Colonic mucosa (tissue), 4 donors: ENCODE measurements at regions not wholly inside any gene's neighbourhood (a gene's known extent, or its start where the extent isn't known, plus 50 kb on each side); places are given as distances from the start of the nearest gene placed in this dataset.

ENCODE experiments used
- DNase-seq: peaks from one replicate; pipeline ENCODE4 v3.0.0-alpha.2; 2020
- H3K27ac ChIP-seq: fragments of 200-600 bp; one replicate; pipeline ENCODE4 v1.8.0; 2021
- H3K27me3 ChIP-seq: fragments of 200-600 bp; one replicate; pipeline ENCODE4 v1.8.0; 2021
- H3K36me3 ChIP-seq: fragments of 200-600 bp; one replicate; pipeline ENCODE4 v1.8.0; 2021
- H3K4me1 ChIP-seq: fragments of 200-600 bp; one replicate; pipeline ENCODE4 v1.8.0; 2021; ENCODE audit warnings: mild to moderate bottlenecking
- H3K4me3 ChIP-seq: fragments of 200-600 bp; one replicate; pipeline ENCODE4 v1.8.0; 2021
- H3K9ac ChIP-seq, 2 donors: one replicate each; pipeline ENCODE4 v1.7.0; 2013; ENCODE audit warnings: control low read depth in 2 of 2, low read depth in 2 of 2, low read length in 2 of 2
- H3K9me3 ChIP-seq: fragments of 200-600 bp; one replicate; pipeline ENCODE4 v1.8.0; 2021
- intact Hi-C: fragments of 100-400 bp; cut with DNase I; formaldehyde crosslinking; loops from one replicate; pipeline ENCODE4 v1.14.1; 2022
- TF ChIP-seq, protein P1 (sequence below): fragments of 200-600 bp; IDR thresholded peaks from one replicate; pipeline ENCODE4 v1.8.0; 2022; ENCODE audit warnings: antibody characterized with exemption, mild to moderate bottlenecking
- donor health status: healthy.
- donor health status: DM: no; HTN: no; CAD: no.
- donor health status: DM: no; HTN: no; CAD: no.

DNA sequence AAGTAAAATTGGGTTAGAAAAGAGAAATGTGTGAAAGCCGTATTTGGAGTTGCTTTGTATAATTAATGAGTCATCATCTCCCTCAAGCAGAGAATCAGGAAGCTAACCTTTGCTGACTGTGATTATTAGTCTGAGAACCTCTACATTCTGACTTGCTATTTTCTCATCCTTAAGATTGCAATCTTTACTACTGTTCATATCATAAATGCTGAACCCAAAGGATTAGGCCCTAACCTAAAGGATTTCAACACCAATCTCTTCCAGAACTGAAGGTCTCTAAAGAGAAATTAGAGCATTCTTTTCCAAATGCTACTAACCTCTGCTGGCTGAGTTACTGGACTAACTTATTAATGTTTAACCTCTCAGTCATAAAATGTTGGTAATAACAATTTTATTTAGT is 538.1 kb upstream of the MEF2C start:
- no peak for DNase-seq
- H3K36me3 ChIP-seq: no peaks in the 10 kb centered on the region
- TF ChIP-seq, protein P1, sequence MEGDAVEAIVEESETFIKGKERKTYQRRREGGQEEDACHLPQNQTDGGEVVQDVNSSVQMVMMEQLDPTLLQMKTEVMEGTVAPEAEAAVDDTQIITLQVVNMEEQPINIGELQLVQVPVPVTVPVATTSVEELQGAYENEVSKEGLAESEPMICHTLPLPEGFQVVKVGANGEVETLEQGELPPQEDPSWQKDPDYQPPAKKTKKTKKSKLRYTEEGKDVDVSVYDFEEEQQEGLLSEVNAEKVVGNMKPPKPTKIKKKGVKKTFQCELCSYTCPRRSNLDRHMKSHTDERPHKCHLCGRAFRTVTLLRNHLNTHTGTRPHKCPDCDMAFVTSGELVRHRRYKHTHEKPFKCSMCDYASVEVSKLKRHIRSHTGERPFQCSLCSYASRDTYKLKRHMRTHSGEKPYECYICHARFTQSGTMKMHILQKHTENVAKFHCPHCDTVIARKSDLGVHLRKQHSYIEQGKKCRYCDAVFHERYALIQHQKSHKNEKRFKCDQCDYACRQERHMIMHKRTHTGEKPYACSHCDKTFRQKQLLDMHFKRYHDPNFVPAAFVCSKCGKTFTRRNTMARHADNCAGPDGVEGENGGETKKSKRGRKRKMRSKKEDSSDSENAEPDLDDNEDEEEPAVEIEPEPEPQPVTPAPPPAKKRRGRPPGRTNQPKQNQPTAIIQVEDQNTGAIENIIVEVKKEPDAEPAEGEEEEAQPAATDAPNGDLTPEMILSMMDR: no peak
- H3K9ac ChIP-seq: no peak overlapping the region
- intact Hi-C loops: no loop called here
- H3K4me1 ChIP-seq: no peaks in the 10 kb centered on the region
- no peaks in the 10 kb centered on the region for H3K9me3 ChIP-seq
- no peaks in the 10 kb centered on the region for H3K27me3 ChIP-seq
- no peak overlapping the region for H3K4me3 ChIP-seq
- H3K27ac ChIP-seq: no peak overlapping the region

DNA sequence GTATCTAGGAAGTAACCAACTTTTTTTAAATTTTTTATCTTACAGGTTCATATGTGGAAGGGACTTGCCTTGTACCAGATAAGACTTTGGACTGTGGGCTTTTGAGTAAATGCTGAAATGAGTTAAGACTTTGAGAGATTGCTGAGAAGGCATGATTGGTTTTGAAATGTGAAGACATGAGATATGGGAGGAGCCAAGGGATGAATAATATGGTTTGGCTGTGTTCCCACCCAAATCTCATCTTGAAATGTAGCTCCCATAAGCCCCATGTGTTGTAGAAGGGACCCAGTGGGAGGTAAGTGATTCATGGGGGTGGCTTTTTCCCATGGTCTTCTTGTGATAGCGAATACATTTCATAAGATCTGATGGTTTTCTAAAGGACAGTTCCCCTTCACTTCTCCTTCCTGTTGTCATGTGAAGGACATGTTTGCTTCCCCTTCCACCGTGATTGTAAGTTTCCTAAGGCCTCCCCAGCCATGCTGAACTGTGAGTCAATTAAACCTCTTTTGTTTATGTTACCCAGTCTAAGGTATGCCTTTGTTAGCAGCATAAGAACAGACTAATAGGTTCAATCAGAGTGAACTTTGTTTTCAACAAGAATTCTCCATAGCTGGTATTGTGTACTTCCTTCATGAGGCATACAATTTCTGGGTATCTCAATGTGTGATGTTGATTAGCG is 535.6 kb upstream of the MEF2C start:
- Histone ChIP-seq H3K9me3 (no peaks in the 10 kb centered on the region), H3K4me3 (no peak overlapping the region), H3K36me3 (no peaks in the 10 kb centered on the region), H3K4me1 (no peaks in the 10 kb centered on the region), H3K9ac (no peak overlapping the region), H3K27ac (no peak overlapping the region), H3K27me3 (no peaks in the 10 kb centered on the region)
- DNase-seq: no peak
- TF ChIP-seq, protein P1: no peak
- intact Hi-C loops: no loop called here

DNA sequence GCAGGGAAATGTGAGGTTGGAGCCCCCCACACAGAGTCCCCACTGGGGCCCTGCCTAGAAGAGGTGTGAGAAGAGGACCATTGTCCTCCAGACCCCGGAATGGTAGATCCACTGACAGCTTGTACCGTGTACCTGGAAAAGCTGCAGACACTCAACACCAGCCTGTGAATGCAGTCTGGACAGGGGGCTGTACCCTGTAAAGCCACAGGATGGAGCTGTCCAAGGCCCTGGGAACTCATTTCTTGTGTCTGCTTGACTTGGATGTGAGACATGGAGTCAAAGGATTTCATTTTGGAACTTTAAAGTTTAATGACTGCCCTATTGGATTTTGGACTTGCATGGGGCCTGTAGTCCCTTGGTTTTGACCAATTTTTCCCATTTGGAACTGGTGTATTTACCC is 535.0 kb upstream of the MEF2C start:
- Histone ChIP-seq H3K27ac (no peak overlapping the region), H3K4me3 (no peak overlapping the region), H3K9me3 (no peaks in the 10 kb centered on the region), H3K36me3 (no peaks in the 10 kb centered on the region), H3K27me3 (no peaks in the 10 kb centered on the region), H3K4me1 (no peaks in the 10 kb centered on the region), H3K9ac (no peak overlapping the region)
- TF ChIP-seq, protein P1: no peak
- intact Hi-C loops: no loop called here
- no peak for DNase-seq

DNA sequence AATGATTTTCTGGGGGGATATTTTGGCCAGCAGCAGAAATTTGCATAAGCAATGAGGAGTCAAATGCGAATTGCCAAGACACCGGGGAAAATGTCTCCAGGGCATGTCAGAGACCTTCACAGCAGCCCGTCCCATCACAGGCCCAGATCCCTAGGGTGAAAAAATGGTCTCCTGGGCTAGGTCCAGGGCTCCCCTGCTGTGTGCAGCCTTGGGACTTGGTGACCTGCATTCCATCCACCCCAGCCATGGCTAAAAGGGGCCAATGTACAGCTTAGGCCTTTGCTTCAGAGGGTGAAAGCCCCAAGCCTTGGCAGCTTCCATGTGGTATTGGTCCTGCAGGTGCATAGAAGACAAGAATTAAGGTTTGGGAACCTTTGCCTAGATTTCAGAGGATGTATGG is 534.5 kb upstream of the MEF2C start:
- no peak for DNase-seq
- H3K36me3 ChIP-seq: no peaks in the 10 kb centered on the region
- H3K4me3 ChIP-seq: no peak overlapping the region

GRCh38 chr5:89411891-89412290 is 528.9 kb upstream of the MEF2C start:
- no peaks in the 10 kb centered on the region for H3K4me1 ChIP-seq
- intact Hi-C loops: no loop called here
- H3K36me3 ChIP-seq: no peaks in the 10 kb centered on the region
- no peak overlapping the region for H3K9ac ChIP-seq
- no peak overlapping the region for H3K27ac ChIP-seq
- no peak overlapping the region for H3K4me3 ChIP-seq
- no peak for DNase-seq
- TF ChIP-seq, protein P1: no peak
- H3K27me3 ChIP-seq: no peaks in the 10 kb centered on the region
- H3K9me3 ChIP-seq: no peaks in the 10 kb centered on the region

More for the DNA sequence above, 534.5 kb upstream of the MEF2C start:
- Histone ChIP-seq H3K9ac (no peak overlapping the region), H3K4me1 (no peaks in the 10 kb centered on the region), H3K9me3 (no peaks in the 10 kb centered on the region), H3K27ac (no peak overlapping the region), H3K27me3 (no peaks in the 10 kb centered on the region)
- intact Hi-C loops: no loop called here
- TF ChIP-seq, protein P1: no peak
